GM21717 (cell line): ENCODE measurements at regions not wholly inside any gene's neighbourhood (a gene's known extent, or its start where the extent isn't known, plus 50 kb on each side); places are given as distances from the start of the nearest gene placed in this dataset.
"Not testable (repeated sequence)": the region's sequence is repeated elsewhere in the genome, so short reads cannot be mapped to it uniquely, and the experiment has no call there.

Experiments
- ATAC-seq: cut with Tn5 transposase; IDR thresholded peaks from one replicate; pipeline ENCODE4 v1.9.1; 2021; ENCODE audit warnings: mild to moderate bottlenecking, moderate library complexity; ENCODE audit not compliant: unreplicated experiment

GRCh38 chr17:63019138-63019873, 53.3 kb downstream of the TANC2 start:
- ATAC-seq: no peak

- no peak for ATAC-seq
Measured at GRCh38 chr17:63022567-63022966, 56.5 kb downstream of the TANC2 start.

- ATAC-seq: no peak
Measured at GRCh38 chr17:63023049-63023448, 57.0 kb downstream of the TANC2 start.

GRCh38 chr17:63024201-63024600, 58.2 kb downstream of the TANC2 start:
- no peak for ATAC-seq

- ATAC-seq: no peak
Measured at GRCh38 chr17:63024716-63025115, 58.7 kb downstream of the TANC2 start.

GRCh38 chr17:63025637-63026036, 59.6 kb downstream of the TANC2 start:
- ATAC-seq: not testable (repeated sequence)

- no peak for ATAC-seq
Measured at GRCh38 chr17:63029541-63029940, 63.5 kb downstream of the TANC2 start.

GRCh38 chr17:63032142-63032541, 66.1 kb downstream of the TANC2 start:
- ATAC-seq: no peak

- no peak for ATAC-seq
Measured at GRCh38 chr17:63033142-63033541, 67.1 kb downstream of the TANC2 start.

- no peak for ATAC-seq
Measured at GRCh38 chr17:63035271-63035670, 69.2 kb downstream of the TANC2 start.

GRCh38 chr17:63035695-63036094, 69.7 kb downstream of the TANC2 start:
- ATAC-seq: no peak

- ATAC-seq: no peak
Measured at GRCh38 chr17:63039342-63039741, 73.3 kb downstream of the TANC2 start.

GRCh38 chr17:63039899-63040602, 74.0 kb downstream of the TANC2 start:
- no peak for ATAC-seq

GRCh38 chr17:63040816-63041215, 74.8 kb downstream of the TANC2 start:
- no peak for ATAC-seq

- no peak for ATAC-seq
Measured at GRCh38 chr17:63041251-63041650, 75.2 kb downstream of the TANC2 start.

- no peak for ATAC-seq
Measured at GRCh38 chr17:63041722-63042121, 75.7 kb downstream of the TANC2 start.

- ATAC-seq: no peak
Measured at GRCh38 chr17:63042256-63042812, 76.3 kb downstream of the TANC2 start.

- not testable (repeated sequence) for ATAC-seq
Measured at GRCh38 chr17:63057560-63057959, 91.5 kb downstream of the TANC2 start.

GRCh38 chr17:63066158-63066813, 100.3 kb downstream of the TANC2 start:
- no peak for ATAC-seq

GRCh38 chr17:63069245-63069644, 103.2 kb downstream of the TANC2 start:
- ATAC-seq: no peak

GRCh38 chr17:63070031-63070430, 104.0 kb downstream of the TANC2 start:
- ATAC-seq: no peak

GRCh38 chr17:63071797-63072196, 105.8 kb downstream of the TANC2 start:
- no peak for ATAC-seq
